ENCODE measurements at regions not wholly inside any gene's neighbourhood (a gene's known extent, or its start where the extent isn't known, plus 50 kb on each side); places are given as distances from the start of the nearest gene placed in this dataset.

DNA sequence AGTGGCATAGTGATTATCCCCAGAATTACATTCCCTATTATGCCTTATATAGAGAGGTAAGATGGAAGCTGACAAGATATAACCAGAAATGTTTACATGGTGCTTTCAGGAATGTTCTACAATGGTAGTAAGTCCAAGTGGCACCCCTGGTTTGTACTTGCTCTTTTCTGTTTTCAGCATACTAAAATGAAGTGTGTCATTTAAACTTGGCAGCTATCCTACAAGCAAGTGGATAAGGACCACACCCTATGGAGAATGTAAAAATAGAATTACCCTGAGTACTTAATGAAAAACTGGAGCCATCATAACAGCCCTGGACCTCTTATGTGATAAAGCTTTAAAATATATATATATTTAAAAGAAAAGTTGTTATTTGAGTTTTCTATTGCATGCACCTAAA is 1012.7 kb upstream of the CADM2 start:
- DNase-seq (no peak), ATAC-seq (no peak)
- no peaks in the 10 kb centered on the region for H3K4me1 ChIP-seq (ENCODE audit: control insufficient read depth, insufficient read depth, low read length)
- Mint-ChIP-seq H3K4me1 (no peaks in the 10 kb centered on the region), H3K4me3 (no peak overlapping the region), H3K9me3 (peaks cover 12 to 16% of the 10 kb centered on the region in 2 donors), H3K36me3 (peaks cover 7% of the 10 kb centered on the region), H3K27me3 (ENCODE audit: low read depth in 2 of 2) (no peaks in the 10 kb centered on the region), H3K27ac (no peak overlapping the region)
- H3K36me3 ChIP-seq (ENCODE audit: control insufficient read depth, insufficient read depth, low read length), result no peaks in the 10 kb centered on the region
- TF ChIP-seq, protein P1, sequence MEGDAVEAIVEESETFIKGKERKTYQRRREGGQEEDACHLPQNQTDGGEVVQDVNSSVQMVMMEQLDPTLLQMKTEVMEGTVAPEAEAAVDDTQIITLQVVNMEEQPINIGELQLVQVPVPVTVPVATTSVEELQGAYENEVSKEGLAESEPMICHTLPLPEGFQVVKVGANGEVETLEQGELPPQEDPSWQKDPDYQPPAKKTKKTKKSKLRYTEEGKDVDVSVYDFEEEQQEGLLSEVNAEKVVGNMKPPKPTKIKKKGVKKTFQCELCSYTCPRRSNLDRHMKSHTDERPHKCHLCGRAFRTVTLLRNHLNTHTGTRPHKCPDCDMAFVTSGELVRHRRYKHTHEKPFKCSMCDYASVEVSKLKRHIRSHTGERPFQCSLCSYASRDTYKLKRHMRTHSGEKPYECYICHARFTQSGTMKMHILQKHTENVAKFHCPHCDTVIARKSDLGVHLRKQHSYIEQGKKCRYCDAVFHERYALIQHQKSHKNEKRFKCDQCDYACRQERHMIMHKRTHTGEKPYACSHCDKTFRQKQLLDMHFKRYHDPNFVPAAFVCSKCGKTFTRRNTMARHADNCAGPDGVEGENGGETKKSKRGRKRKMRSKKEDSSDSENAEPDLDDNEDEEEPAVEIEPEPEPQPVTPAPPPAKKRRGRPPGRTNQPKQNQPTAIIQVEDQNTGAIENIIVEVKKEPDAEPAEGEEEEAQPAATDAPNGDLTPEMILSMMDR (IDR thresholded peaks at IDR 0.05), result no peak
- H3K4me3 ChIP-seq (ENCODE audit: low read length), result no peak overlapping the region
- intact Hi-C loops (cut with micrococcal nuclease), result no loop called here
- peaks cover 12% of the 10 kb centered on the region for H3K9me3 ChIP-seq (ENCODE audit: control insufficient read depth, insufficient read depth, low read length)
- no peaks in the 10 kb centered on the region for H3K27me3 ChIP-seq (ENCODE audit: control insufficient read depth, insufficient read depth, low read length)
- H3K27ac ChIP-seq (ENCODE audit: low read length), result no peak overlapping the region

DNA sequence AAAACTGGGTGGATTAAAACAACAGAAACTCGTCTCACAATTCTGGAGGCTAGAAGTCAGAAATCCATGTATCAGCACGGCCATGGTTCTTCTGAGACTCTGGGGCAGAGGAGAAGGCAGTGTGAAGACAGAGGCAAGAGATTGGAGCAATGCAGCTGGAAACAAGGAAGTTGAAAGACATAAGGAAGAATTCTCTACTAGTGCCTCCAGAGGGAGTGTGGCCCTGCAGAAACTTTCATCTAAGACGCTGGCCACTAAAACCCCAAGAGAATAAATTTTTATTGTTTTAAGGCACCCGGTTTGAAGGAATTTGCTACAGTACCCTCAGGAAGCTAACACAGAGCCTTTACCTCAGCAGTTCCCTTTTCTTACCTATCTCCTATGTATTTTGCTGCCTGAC is 1012.2 kb upstream of the CADM2 start:
- no peak for ATAC-seq

DNA sequence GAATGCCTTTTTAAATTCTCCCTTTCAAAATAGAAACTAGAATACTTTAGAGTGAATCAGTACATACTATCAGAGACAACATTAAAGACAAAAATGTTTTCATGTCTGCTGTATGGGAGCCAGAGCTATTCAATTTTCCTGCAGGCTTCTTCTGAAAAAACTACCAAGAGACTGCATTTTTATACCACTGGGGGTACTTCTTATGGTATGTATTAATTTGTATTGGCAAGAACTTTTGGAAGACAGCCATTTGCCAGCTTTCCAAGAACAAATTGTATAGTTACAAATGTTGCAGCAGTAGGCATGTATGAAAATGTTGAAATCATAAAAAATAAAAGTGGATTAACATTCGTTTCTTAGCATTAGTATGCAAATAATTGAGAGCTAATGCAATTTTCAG is 1010.0 kb upstream of the CADM2 start:
- Mint-ChIP-seq H3K27ac (no peak overlapping the region), H3K36me3 (peaks cover 4% of the 10 kb centered on the region), H3K4me1 (no peaks in the 10 kb centered on the region), H3K27me3 (ENCODE audit: low read depth in 2 of 2) (no peaks in the 10 kb centered on the region), H3K4me3 (no peak overlapping the region), H3K9me3 (peaks cover 11 to 23% of the 10 kb centered on the region in 2 donors)
- Histone ChIP-seq H3K4me1 (ENCODE audit: control insufficient read depth, insufficient read depth, low read length) (no peaks in the 10 kb centered on the region), H3K9me3 (ENCODE audit: control insufficient read depth, insufficient read depth, low read length) (no peaks in the 10 kb centered on the region), H3K27me3 (ENCODE audit: control insufficient read depth, insufficient read depth, low read length) (no peaks in the 10 kb centered on the region), H3K4me3 (ENCODE audit: low read length) (no peak overlapping the region), H3K27ac (ENCODE audit: low read length) (no peak overlapping the region), H3K36me3 (ENCODE audit: control insufficient read depth, insufficient read depth, low read length) (no peaks in the 10 kb centered on the region)
- DNase-seq, result no peak
- intact Hi-C loops (cut with micrococcal nuclease), result no loop called here
- ATAC-seq, result no peak
- TF ChIP-seq, protein P1 (IDR thresholded peaks at IDR 0.05), result no peak
- no CpG with 5 or more reads among the region's 1 CpG for WGBS (ENCODE audit: insufficient coverage)

More for the DNA sequence above, 1012.2 kb upstream of the CADM2 start:
- TF ChIP-seq, protein P1 (IDR thresholded peaks at IDR 0.05), result no peak
- Histone ChIP-seq H3K27me3 (ENCODE audit: control insufficient read depth, insufficient read depth, low read length) (no peaks in the 10 kb centered on the region), H3K36me3 (ENCODE audit: control insufficient read depth, insufficient read depth, low read length) (no peaks in the 10 kb centered on the region), H3K4me1 (ENCODE audit: control insufficient read depth, insufficient read depth, low read length) (no peaks in the 10 kb centered on the region), H3K4me3 (ENCODE audit: low read length) (no peak overlapping the region), H3K27ac (ENCODE audit: low read length) (no peak overlapping the region), H3K9me3 (ENCODE audit: control insufficient read depth, insufficient read depth, low read length) (peaks cover 12% of the 10 kb centered on the region)
- Mint-ChIP-seq H3K9me3 (peaks cover 11 to 16% of the 10 kb centered on the region in 2 donors), H3K27ac (no peak overlapping the region), H3K4me1 (no peaks in the 10 kb centered on the region), H3K36me3 (peaks cover 4% of the 10 kb centered on the region), H3K27me3 (ENCODE audit: low read depth in 2 of 2) (no peaks in the 10 kb centered on the region), H3K4me3 (no peak overlapping the region)
- intact Hi-C loops (cut with micrococcal nuclease), result no loop called here
- 36% methylated on average over 4 of the region's 4 CpGs for WGBS (ENCODE audit: insufficient coverage)
- DNase-seq, result no peak

DNA sequence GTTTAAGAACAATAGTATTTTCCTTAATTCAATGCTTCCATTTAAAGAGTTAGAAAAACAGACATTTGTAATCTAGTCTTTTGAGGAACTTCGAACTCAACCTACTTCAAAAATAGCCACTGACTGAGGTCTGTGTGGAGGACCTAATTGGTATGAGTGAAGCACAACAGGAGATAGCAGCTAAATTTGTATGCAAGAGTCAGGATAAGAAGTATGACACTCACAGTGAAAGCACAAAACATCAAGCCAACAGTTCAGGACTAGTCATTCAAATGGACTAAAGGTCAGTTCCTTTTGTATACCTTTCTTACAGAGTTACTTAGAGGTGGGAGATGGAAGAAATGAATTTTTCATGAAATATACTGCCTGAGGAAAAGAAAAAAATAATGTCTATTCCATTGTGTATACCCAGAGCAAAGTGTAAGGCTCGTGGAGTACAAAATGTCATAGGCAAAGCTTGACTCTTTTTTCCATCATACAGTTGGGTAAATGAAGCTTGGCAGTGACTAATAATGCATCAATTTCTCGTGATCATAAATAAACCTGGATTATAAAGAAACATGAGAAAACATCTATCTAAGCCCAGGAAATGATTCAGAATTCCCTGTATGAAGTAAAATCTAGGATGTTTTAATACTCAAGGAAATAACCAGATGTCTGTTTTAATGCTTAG is 1005.2 kb upstream of the CADM2 start:
- Mint-ChIP-seq H3K36me3 (peaks cover 4% of the 10 kb centered on the region), H3K4me3 (no peak overlapping the region), H3K27ac (no peak overlapping the region), H3K27me3 (ENCODE audit: low read depth in 2 of 2) (no peaks in the 10 kb centered on the region), H3K4me1 (no peaks in the 10 kb centered on the region), H3K9me3 (peaks cover 7 to 21% of the 10 kb centered on the region in 2 donors)
- no peaks in the 10 kb centered on the region for H3K27me3 ChIP-seq (ENCODE audit: control insufficient read depth, insufficient read depth, low read length)
- intact Hi-C loops (cut with micrococcal nuclease), result no loop called here
- H3K9me3 ChIP-seq (ENCODE audit: control insufficient read depth, insufficient read depth, low read length), result no peaks in the 10 kb centered on the region
- TF ChIP-seq, protein P1 (IDR thresholded peaks at IDR 0.05), result no peak
- ATAC-seq (no peak), DNase-seq (no peak)
- no peaks in the 10 kb centered on the region for H3K4me1 ChIP-seq (ENCODE audit: control insufficient read depth, insufficient read depth, low read length)
- H3K4me3 ChIP-seq (ENCODE audit: low read length), result no peak overlapping the region
- no peak overlapping the region for H3K27ac ChIP-seq (ENCODE audit: low read length)
- no peaks in the 10 kb centered on the region for H3K36me3 ChIP-seq (ENCODE audit: control insufficient read depth, insufficient read depth, low read length)
- WGBS (ENCODE audit: insufficient coverage), result 63% methylated on average over 2 of the region's 3 CpGs

Measured in natural killer cell (primary cell).